ENCODE measurements at regions not wholly inside any gene's neighbourhood (a gene's known extent, or its start where the extent isn't known, plus 50 kb on each side); places are given as distances from the start of the nearest gene placed in this dataset.

- intact Hi-C loops (cut with DNase I) = no loop called here
- no peak for TF ChIP-seq CTCF (IDR thresholded peaks at IDR 0.05)
- no peak for TF ChIP-seq POLR2A (IDR thresholded peaks at IDR 0.05)
- TF ChIP-seq POLR2AphosphoS5 (IDR thresholded peaks at IDR 0.05; ENCODE audit: insufficient read depth in 1 of 2, low read depth in 1 of 2) = no peak
- H3K4me3 ChIP-seq = no peak overlapping the region
- no peaks in the 10 kb centered on the region for H3K27me3 ChIP-seq
- H3K9me3 ChIP-seq = no peaks in the 10 kb centered on the region
- no peaks in the 10 kb centered on the region for H3K4me1 ChIP-seq
- no peaks in the 10 kb centered on the region for H3K36me3 ChIP-seq
- no peak for DNase-seq (ENCODE audit: extremely low spot score in 2 of 2)
- no peak overlapping the region for H3K27ac ChIP-seq
Measured at GRCh38 chr5:117652036-117652957, 1077.7 kb upstream of the SEMA6A start.

- DNase-seq (ENCODE audit: extremely low spot score in 2 of 2) = no peak
- Histone ChIP-seq H3K36me3 (no peaks in the 10 kb centered on the region), H3K9me3 (no peaks in the 10 kb centered on the region), H3K4me1 (no peaks in the 10 kb centered on the region), H3K27me3 (no peaks in the 10 kb centered on the region), H3K27ac (no peak overlapping the region), H3K4me3 (no peak overlapping the region)
- intact Hi-C loops (cut with DNase I) = no loop called here
- no peak for TF ChIP-seq POLR2AphosphoS5 (IDR thresholded peaks at IDR 0.05; ENCODE audit: insufficient read depth in 1 of 2, low read depth in 1 of 2)
- TF ChIP-seq CTCF (IDR thresholded peaks at IDR 0.05) = no peak
- no peak for TF ChIP-seq POLR2A (IDR thresholded peaks at IDR 0.05)
Measured at GRCh38 chr5:117649821-117650220, 1075.2 kb upstream of the SEMA6A start.

GRCh38 chr5:117645400-117645799 lies 1070.8 kb upstream of the SEMA6A start:
- TF ChIP-seq POLR2AphosphoS5 (IDR thresholded peaks at IDR 0.05; ENCODE audit: insufficient read depth in 1 of 2, low read depth in 1 of 2) = no peak
- TF ChIP-seq POLR2A (IDR thresholded peaks at IDR 0.05) = no peak
- no peak for TF ChIP-seq CTCF (IDR thresholded peaks at IDR 0.05)
- Histone ChIP-seq H3K9me3 (no peaks in the 10 kb centered on the region), H3K36me3 (no peaks in the 10 kb centered on the region), H3K27me3 (no peaks in the 10 kb centered on the region), H3K4me3 (no peak overlapping the region), H3K4me1 (no peaks in the 10 kb centered on the region), H3K27ac (no peak overlapping the region)
- intact Hi-C loops (cut with DNase I) = no loop called here
- no peak for DNase-seq (ENCODE audit: extremely low spot score in 2 of 2)

GRCh38 chr5:117638581-117638980 lies 1064.0 kb upstream of the SEMA6A start:
- Histone ChIP-seq H3K4me3 (no peak overlapping the region), H3K27ac (no peak overlapping the region), H3K36me3 (no peaks in the 10 kb centered on the region), H3K27me3 (no peaks in the 10 kb centered on the region), H3K4me1 (no peaks in the 10 kb centered on the region), H3K9me3 (no peaks in the 10 kb centered on the region)
- TF ChIP-seq POLR2AphosphoS5 (IDR thresholded peaks at IDR 0.05; ENCODE audit: insufficient read depth in 1 of 2, low read depth in 1 of 2) (no peak), CTCF (IDR thresholded peaks at IDR 0.05) (no peak), POLR2A (IDR thresholded peaks at IDR 0.05) (no peak)
- intact Hi-C loops (cut with DNase I) = no loop called here
- DNase-seq (ENCODE audit: extremely low spot score in 2 of 2) = no peak

GRCh38 chr5:117633093-117633492 lies 1058.5 kb upstream of the SEMA6A start:
- Histone ChIP-seq H3K36me3 (no peaks in the 10 kb centered on the region), H3K27me3 (no peaks in the 10 kb centered on the region), H3K4me1 (no peaks in the 10 kb centered on the region), H3K9me3 (no peaks in the 10 kb centered on the region), H3K27ac (no peak overlapping the region), H3K4me3 (no peak overlapping the region)
- no peak for DNase-seq (ENCODE audit: extremely low spot score in 2 of 2)
- TF ChIP-seq CTCF (IDR thresholded peaks at IDR 0.05) (no peak), POLR2AphosphoS5 (IDR thresholded peaks at IDR 0.05; ENCODE audit: insufficient read depth in 1 of 2, low read depth in 1 of 2) (no peak), POLR2A (IDR thresholded peaks at IDR 0.05) (no peak)
- intact Hi-C loops (cut with DNase I) = no loop called here

Data from vagina (tissue), 2 donors.